Thoracic aorta (tissue), 2 donors: ENCODE measurements at regions not wholly inside any gene's neighbourhood (a gene's known extent, or its start where the extent isn't known, plus 50 kb on each side); places are given as distances from the start of the nearest gene placed in this dataset.

ENCODE experiments used
- ATAC-seq: fragments of 150-250 bp; one replicate; pipeline ENCODE4 v1.8.0; 2017; ENCODE audit warnings: low read depth; ENCODE audit not compliant: insufficient number of reproducible peaks, low FRiP score
- DNase-seq: peaks from one replicate; pipeline ENCODE4 v3.0.0-alpha.2; 2020; ENCODE audit warnings: low spot score
- H3K27ac ChIP-seq, 2 donors: fragments of 200-600 bp; sonication (generic); 1 replicate in 1 of 2; 2 replicates in 1 of 2; pipeline ENCODE4 v1.5.1; 2016; ENCODE audit warnings: mild to moderate bottlenecking in 2 of 2, moderate library complexity in 2 of 2
- H3K27me3 ChIP-seq: fragments of 200-600 bp; sonication (generic); replicated peaks from 2 replicates; pipeline ENCODE4 v1.6.0; 2016; ENCODE audit warnings: mild to moderate bottlenecking; ENCODE audit not compliant: insufficient read depth
- H3K36me3 ChIP-seq: fragments of 200-600 bp; sonication (generic); one replicate; pipeline ENCODE4 v1.5.1; 2016
- H3K4me1 ChIP-seq, 2 donors: fragments of 200-600 bp; sonication (generic); 1 replicate in 1 of 2; 2 replicates in 1 of 2; pipeline versions ENCODE4 v1.5.1 to v1.6.0; 2016; ENCODE audit warnings: low read depth in 2 of 2, mild to moderate bottlenecking in 1 of 2; ENCODE audit not compliant: control insufficient read depth in 1 of 2
- H3K4me3 ChIP-seq: fragments of 200-600 bp; sonication (generic); 2 replicates; pipeline ENCODE4 v1.5.1; 2016; ENCODE audit warnings: mild to moderate bottlenecking
- H3K9me3 ChIP-seq: fragments of 200-600 bp; sonication (generic); 2 replicates; pipeline ENCODE4 v1.5.1; 2016
- CTCF ChIP-seq: fragments of 200-600 bp; sonication (generic); IDR thresholded peaks from one replicate; pipeline ENCODE4 v1.5.1; 2019; ENCODE audit warnings: antibody characterized with exemption

GRCh38 chr4:110682311-110682710, 59.4 kb upstream of the PITX2 start:
- ATAC-seq (no peak), DNase-seq (no peak)
- Histone ChIP-seq H3K36me3 (no peaks in the 10 kb centered on the region), H3K4me1 (no peaks in the 10 kb centered on the region), H3K4me3 (no peak overlapping the region), H3K9me3 (no peaks in the 10 kb centered on the region), H3K27me3 (no peaks in the 10 kb centered on the region), H3K27ac (no peak overlapping the region)
- TF ChIP-seq CTCF, result no peak

GRCh38 chr4:110683601-110684000, 60.7 kb upstream of the PITX2 start:
- Histone ChIP-seq H3K4me1 (no peaks in the 10 kb centered on the region), H3K27ac (no peak overlapping the region), H3K27me3 (no peaks in the 10 kb centered on the region), H3K36me3 (no peaks in the 10 kb centered on the region), H3K4me3 (no peak overlapping the region), H3K9me3 (no peaks in the 10 kb centered on the region)
- TF ChIP-seq CTCF, result no peak
- ATAC-seq (no peak), DNase-seq (no peak)

GRCh38 chr4:110702326-110702725, 79.4 kb upstream of the PITX2 start:
- Histone ChIP-seq H3K9me3 (peaks cover 3% of the 10 kb centered on the region), H3K36me3 (no peaks in the 10 kb centered on the region), H3K4me3 (no peak overlapping the region), H3K27ac (no peak overlapping the region), H3K4me1 (no peaks in the 10 kb centered on the region), H3K27me3 (no peaks in the 10 kb centered on the region)
- ATAC-seq, result no peak
- DNase-seq, result no peak
- no peak for TF ChIP-seq CTCF

- Histone ChIP-seq H3K4me3 (no peak overlapping the region), H3K4me1 (no peaks in the 10 kb centered on the region), H3K27me3 (no peaks in the 10 kb centered on the region), H3K27ac (no peak overlapping the region), H3K36me3 (no peaks in the 10 kb centered on the region), H3K9me3 (no peaks in the 10 kb centered on the region)
- no peak for ATAC-seq
- TF ChIP-seq CTCF, result no peak
- no peak for DNase-seq
Measured at GRCh38 chr4:110704748-110705439, 82.0 kb upstream of the PITX2 start.

GRCh38 chr4:110705440-110705782, 82.5 kb upstream of the PITX2 start:
- no peak overlapping the region for H3K27ac ChIP-seq
- TF ChIP-seq CTCF, result no peak
- no peak overlapping the region for H3K4me3 ChIP-seq
- ATAC-seq, result no peak
- no peak for DNase-seq
- no peaks in the 10 kb centered on the region for H3K27me3 ChIP-seq
- no peaks in the 10 kb centered on the region for H3K4me1 ChIP-seq
- H3K36me3 ChIP-seq, result no peaks in the 10 kb centered on the region
- H3K9me3 ChIP-seq, result no peaks in the 10 kb centered on the region
